NT2/D1 (cell line): ENCODE measurements at regions not wholly inside any gene's neighbourhood (a gene's known extent, or its start where the extent isn't known, plus 50 kb on each side); places are given as distances from the start of the nearest gene placed in this dataset.

Experiments used
- SUZ12 ChIP-seq: IDR thresholded peaks from 2 replicates; pipeline ENCODE4 v1.6.1; 2011; ENCODE audit not compliant: insufficient read length, insufficient read depth; ENCODE audit errors: extremely low read depth
- YY1 ChIP-seq: IDR thresholded peaks from 2 replicates; pipeline ENCODE4 v1.6.1; 2011; ENCODE audit not compliant: insufficient read length, insufficient read depth
- ZNF274 ChIP-seq: IDR thresholded peaks from 2 replicates; pipeline ENCODE4 v1.6.1; 2011; ENCODE audit warnings: mild to moderate bottlenecking, low read depth, low read length

- TF ChIP-seq ZNF274 (no peak), YY1 (no peak), SUZ12 (no peak)
Measured at GRCh38 chr22:22357024-22357883, 112.7 kb downstream of the VPREB1 start.
